NCI-H128 (cell line): ENCODE measurements at regions not wholly inside any gene's neighbourhood (a gene's known extent, or its start where the extent isn't known, plus 50 kb on each side); places are given as distances from the start of the nearest gene placed in this dataset.
"Not testable (repeated sequence)": the region's sequence is repeated elsewhere in the genome, so short reads cannot be mapped to it uniquely, and the experiment has no call there.

Experiments used
- DNase-seq: peaks from one replicate; lab custom pipeline; 2025; ENCODE audit not compliant: unreplicated experiment; lab: John Stamatoyannopoulos, UW

GRCh38 chr13:76630629-76631230 is 255.5 kb downstream of the KCTD12 start:
- no peak for DNase-seq

DNA sequence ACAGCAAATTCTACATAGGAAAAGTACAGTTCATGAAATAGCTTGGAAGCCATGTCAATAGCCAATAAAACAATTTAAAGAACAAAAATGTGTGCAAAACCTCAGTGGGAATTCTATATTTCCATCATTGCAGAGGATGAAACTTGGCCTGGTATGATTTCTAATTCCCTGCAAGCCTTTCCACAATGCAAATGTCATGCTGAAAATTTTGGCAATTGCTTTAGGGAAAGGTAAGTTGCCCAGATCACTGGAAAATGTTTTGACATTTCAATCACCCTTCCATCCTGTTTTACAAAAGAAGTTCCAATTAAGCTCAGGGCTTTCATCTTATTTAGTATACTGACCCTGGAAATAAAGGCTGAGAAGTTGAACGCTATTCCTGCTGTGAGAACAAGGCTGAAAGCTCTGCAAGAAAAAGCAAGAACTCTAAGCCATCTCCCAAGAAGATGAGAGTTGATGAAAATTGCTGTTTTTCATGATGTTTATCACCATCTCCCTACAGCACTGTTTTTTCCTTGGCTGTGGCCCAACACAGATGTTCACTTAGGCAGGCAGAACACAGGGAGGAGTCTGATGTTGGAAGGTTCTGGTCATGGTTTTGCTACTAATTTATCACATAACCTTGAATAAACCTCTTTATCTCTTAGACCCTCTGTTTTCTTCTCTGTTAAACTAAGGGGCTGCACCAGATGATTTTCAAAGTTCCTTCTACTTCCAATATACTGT is 263.7 kb downstream of the KCTD12 start:
- no peak for DNase-seq

GRCh38 chr13:76621705-76622104 is 264.5 kb downstream of the KCTD12 start:
- no peak for DNase-seq

DNA sequence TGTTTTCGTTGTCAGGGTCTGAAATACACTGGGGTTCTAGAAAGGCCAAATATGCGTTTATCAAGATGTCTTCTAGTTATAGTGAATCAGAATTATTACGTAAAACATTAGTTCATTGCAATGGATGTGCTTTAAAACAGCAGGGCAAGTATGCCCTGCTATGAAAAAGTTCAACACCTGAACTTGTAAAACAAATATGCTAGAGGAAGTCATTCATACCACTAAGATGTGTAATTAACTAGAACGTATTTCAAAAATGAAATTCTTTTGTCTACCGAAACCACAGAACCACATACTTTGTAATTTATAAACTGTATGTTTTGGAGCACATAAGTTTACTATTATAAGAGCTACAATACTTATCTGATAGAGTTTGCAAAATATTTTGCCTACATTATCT is 266.2 kb downstream of the KCTD12 start:
- DNase-seq, result no peak

GRCh38 chr13:76619631-76620030 is 266.6 kb downstream of the KCTD12 start:
- DNase-seq, result no peak

DNA sequence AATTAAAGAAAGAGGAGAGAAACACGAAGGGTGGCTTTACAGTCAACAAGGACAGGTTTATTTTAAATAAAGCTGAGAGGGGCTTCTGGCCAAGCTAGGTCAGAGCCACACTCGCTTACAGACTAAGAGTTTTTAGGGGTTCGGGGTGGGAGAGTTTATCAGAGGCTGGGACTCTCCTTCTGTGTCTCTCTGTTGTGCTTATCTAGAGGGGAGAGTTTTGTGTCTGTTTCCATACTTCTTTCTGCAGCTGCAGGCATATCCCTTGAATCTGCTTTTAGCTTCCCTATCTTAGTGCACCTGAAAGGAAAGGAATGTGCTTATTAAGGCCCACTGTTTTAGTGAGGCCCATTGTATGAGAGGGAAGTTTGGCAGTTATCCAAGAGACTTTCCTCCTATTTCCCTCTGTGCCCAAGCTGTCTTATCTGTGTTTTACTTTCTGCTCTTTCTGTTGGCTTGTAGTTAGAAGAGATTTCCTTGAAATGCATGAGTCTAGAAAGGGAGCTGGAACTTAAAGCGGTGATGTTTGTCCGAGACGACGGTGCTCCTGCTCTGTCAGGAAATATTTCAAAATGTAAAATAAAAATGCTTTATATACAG is 275.3 kb downstream of the KCTD12 start:
- no peak for DNase-seq

DNA sequence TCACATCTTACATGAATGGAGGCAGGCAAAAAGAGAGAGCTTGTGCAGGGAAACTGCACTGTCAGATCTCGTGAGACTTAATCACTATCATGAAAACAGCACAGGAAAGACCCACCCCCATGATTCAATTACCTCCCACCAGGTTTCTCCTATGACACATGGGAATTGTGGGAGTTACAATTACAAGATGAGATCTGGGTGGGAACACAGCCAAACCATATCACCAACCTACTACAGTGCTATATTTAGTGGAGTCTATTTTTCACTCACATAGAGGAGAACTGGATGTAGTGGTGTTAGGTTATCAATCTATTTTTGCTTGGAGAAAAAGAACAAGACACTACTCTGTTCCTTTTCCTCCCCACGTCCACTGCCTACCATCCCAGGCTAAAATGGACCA is 276.6 kb downstream of the KCTD12 start:
- no peak for DNase-seq

DNA sequence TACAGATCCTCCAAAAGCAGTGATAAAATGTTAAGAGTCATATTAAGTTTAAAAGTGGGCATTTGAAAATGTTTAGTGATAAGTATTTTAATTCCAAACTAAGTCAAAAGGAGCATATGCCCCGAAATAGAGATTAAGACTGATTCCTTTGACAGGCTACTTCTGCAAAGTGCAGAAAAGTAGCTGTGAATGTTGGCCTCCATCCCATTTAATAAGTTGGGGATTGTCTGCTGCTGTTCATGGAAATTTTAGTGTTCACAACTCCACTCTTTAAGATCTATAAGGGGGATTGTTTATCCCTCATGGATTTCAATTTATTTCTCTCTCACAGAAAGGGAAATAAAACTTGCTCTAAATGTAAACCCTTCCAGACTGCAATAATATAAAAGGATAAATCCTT is 278.3 kb downstream of the KCTD12 start:
- no peak for DNase-seq

- DNase-seq, result no peak
Measured at GRCh38 chr13:76600081-76600480, 286.1 kb downstream of the KCTD12 start.

- no peak for DNase-seq
Measured at GRCh38 chr13:76597868-76598267, 288.3 kb downstream of the KCTD12 start.

DNA sequence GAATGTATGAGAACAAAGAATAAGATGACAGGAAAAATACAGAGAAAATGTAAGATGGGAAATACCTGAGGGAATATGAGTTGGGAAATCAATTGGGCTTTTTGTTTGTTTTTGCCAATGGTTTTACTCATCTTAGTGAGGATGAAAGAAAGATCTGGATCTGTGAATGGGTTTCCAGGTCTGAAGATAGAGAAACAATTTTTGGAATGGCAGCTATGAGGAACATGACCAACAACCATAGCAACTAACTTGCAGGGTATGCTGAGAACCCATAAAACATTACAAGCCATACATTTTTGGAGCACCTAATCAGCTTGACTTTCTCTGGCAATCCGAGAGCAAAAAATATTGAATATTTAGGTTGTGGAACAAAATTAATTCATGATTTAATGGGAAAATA is 290.0 kb downstream of the KCTD12 start:
- no peak for DNase-seq

DNA sequence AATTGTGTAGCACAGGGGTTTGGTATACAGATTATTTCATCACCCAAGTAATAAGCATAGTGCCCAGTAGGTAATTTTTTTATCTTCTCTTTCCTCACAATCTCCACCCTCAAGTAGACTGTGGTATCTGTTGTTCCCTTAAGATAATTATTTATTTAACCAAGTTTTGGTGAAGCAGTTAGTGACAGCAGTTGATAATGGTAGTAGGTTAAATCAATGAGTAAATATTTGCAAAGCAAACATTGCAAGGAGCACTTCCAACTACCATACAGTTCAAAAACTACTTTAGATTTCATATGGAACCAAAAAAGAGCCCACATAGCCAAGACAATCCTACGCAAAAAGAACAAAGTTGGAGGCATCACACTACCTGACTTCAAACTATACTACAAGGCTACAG is 291.8 kb downstream of the KCTD12 start:
- no peak for DNase-seq

DNA sequence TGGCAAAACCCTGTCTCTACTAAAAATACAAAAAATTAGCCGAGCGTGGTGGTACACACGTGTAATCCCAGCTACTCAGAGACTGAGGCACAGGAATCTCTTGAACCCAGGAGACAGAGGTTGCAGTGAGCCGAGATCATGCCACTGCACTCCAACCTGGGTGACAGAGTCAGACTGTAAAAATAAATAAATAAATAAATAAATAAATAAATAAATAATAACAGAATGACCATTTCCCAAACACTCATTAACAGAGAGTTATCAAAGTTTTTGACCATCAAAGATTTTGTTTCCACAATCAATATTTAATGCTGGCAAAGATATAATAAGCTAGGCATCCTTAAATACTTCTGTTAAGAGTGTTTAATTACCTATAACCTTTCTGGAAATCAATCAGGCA is 299.4 kb downstream of the KCTD12 start:
- no peak for DNase-seq

DNA sequence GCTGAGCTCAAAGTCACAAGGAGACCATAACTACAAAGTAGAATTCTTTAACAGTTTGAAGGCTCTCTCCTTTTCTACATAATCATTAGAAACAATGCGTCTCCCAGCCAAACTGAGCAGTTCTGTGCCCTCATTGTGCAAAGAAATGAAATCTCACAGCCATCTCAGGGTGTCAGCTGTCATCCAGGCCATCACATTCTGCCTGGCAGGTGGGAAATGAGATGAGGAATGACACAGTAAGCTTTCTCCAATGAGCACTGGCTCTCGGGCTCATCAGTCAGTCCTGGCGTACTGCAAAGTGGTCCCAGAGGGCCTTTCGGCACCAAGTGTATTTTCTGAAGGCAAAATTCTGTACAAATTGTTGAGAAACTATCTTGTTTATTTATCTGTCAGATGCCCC is 306.5 kb downstream of the KCTD12 start:
- DNase-seq, result no peak

DNA sequence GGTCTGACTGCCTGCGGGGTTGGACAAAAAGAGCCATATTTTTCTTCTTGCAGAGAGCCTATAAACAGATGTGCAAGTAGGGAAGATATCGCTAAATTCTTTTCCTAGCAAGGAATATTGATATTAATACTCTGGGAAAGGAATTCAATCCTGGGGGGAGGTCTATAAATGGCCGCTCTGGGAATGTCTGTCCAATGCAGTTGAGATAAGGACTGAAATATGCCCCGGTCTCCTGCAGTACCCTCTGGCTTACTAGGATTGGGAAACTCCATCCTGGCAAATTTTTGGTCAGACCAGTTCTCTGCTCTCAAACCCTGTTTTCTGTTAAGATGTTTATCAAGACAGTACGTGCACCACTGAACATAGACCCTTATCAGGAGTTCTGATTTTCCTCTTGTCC is 310.6 kb downstream of the KCTD12 start:
- not testable (repeated sequence) for DNase-seq

- DNase-seq, result no peak
Measured at GRCh38 chr13:76570510-76570971, 315.7 kb downstream of the KCTD12 start.

GRCh38 chr13:76556627-76557026 is 329.6 kb downstream of the KCTD12 start:
- no peak for DNase-seq

DNA sequence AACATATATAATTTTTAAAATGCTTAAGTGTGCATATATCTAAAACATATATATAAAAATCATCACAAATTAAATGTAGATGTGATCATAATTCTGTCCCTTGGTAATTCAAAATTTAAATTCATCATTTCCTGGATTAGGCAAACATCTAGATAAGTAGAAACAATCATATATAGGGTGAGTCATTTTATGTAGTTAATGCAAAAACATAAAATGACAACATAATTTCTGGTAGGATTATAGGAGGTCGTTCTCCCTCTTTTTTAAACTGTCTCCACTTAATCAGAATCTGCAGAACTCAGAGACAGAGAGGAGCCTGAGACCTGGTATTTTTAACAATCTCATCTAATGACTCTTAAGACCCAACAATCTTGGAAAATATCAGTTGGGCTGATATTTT is 333.4 kb downstream of the KCTD12 start:
- DNase-seq, result no peak

DNA sequence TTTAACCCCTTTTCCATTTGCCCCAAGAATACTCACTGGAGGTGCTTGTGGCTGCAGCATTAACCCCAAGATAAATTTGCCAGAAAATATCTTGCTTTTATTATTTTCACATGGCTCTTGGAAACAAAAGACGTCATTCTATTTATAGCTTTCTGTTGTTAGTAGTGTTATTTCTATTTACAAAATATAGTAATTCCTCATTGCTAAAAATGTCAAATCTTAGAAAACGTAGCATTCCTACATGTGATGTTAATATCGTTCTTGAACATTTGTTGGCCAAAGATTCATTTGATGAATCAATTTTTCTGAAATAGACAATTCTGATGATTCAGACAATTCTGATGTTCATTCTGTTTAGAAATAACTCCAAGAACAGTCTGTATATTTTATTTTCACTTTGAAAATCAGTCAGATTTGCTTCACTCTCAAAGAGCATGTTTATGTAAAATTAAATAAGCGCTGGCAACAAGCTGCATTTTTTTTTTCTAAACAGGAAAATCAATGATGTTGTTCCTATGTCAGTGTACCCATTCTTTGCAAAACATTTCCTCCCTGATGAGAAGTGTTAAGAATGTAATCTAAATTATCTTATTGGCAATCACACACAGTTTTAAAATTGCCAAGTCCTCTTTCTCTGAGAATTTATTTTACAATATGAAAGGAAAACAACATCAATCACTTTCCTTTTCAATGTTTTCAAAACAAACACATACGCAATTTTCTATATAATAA is 334.0 kb downstream of the KCTD12 start:
- DNase-seq, result no peak

DNA sequence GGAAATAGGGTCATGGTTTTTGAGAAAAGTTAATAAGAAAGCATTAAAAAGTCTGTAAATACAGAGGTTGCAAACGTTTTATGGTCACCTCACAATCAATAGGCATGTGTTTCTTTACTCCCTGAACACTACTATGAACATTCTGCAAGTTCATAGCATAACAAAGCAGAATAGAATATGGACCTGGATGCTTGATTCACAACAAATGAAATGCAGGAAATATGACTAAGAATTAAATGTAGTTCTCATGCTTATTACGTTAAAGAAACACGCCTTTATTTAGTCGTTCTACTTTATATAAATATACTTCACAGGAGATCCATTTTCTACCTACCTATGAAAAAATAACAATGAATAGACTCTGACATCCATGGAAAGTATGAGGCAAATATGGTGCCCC is 344.0 kb downstream of the KCTD12 start:
- DNase-seq, result no peak

DNA sequence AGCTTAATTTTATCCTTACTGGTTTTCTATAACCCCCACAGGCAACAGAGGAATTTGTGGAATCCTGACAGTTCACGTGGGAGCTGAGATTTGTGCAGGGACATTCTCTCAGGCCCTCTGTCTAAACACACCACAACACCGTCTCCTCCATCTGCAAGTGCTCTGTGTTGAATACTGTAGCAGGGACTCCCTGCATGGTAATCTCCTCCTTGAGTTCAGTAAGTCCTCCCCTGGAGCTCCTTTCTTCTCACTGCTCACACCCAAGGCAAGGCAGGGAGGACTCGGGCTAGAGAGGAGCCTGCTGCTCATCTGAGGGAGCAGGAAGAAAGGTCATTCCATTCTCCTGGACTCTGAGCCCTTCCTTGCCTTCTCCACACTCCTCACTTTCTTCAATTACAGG is 348.2 kb downstream of the KCTD12 start:
- no peak for DNase-seq

DNA sequence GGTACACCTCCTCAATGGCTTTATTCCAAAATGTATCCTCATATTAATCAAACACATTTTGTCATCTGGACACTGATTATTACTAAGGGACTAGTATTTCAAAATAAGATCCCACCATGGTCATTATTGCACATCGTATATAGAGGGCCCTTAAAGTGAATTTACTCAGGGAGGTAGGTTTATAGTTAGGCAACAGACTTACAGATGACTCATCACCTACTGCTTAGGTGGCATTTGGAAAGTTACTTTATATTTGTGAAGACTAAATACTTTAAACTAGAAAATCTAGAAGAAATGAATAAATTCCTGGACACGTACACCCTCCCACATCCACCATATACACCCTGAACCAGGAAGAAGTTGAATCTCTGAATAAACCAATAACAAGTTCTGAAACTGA is 353.0 kb downstream of the KCTD12 start:
- no peak for DNase-seq
